Lower leg skin (tissue), 3 donors: ENCODE measurements at regions not wholly inside any gene's neighbourhood (a gene's known extent, or its start where the extent isn't known, plus 50 kb on each side); places are given as distances from the start of the nearest gene placed in this dataset.

Source experiments
- CTCF ChIP-seq, 3 donors: fragments of 450-650 bp; IDR thresholded peaks; one replicate each; pipeline ENCODE4 v1.5.1; 2016; ENCODE audit warnings: antibody characterized with exemption in 3 of 3, mild to moderate bottlenecking in 3 of 3, moderate library complexity in 2 of 3
- POLR2A ChIP-seq, 2 donors: fragments of 450-650 bp; IDR thresholded peaks; one replicate each; pipeline ENCODE4 v1.6.1; 2016 to 2017; ENCODE audit warnings: antibody characterized with exemption in 2 of 2, mild to moderate bottlenecking in 1 of 2, moderate library complexity in 1 of 2

GRCh38 chr10:2053805-2054204 is 316.5 kb upstream of the ADARB2 start:
- TF ChIP-seq POLR2A (IDR thresholded peaks at IDR 0.05): no peak
- no peak for TF ChIP-seq CTCF (IDR thresholded peaks at IDR 0.05)
